GM10266 (cell line): ENCODE measurements at regions not wholly inside any gene's neighbourhood (a gene's known extent, or its start where the extent isn't known, plus 50 kb on each side); places are given as distances from the start of the nearest gene placed in this dataset.
"Not testable (repeated sequence)": the region's sequence is repeated elsewhere in the genome, so short reads cannot be mapped to it uniquely, and the experiment has no call there.

Experiments used
- DNase-seq: peaks from one replicate; pipeline ENCODE4 v3.0.0; 2012; ENCODE audit errors: extremely low spot score
- TF ChIP-seq, protein P1 (sequence below): IDR thresholded peaks from 2 replicates; pipeline ENCODE4 v1.5.1; 2012; ENCODE audit warnings: mild to moderate bottlenecking, low read depth; ENCODE audit not compliant: control insufficient read depth, insufficient read depth; ENCODE audit errors: missing control alignments

DNA sequence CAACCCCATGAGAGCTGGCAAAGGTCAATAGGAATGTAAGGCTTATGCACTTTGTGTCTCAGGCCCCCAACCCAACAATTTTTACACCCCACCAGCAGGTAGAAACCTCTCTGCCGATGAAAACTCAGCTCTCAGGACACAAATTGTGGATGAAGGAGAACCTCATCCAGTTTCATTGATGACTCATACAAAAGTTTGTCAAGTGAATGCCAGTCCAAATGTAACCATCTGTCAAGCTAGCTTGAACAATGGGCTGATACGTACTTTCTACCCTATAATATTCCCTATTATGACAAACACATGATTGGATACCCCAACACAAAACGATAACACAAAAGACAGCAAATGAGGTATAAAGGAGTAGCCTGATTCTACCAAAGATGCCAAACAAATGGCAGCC is 321.2 kb upstream of the TMEFF2 start:
- TF ChIP-seq, protein P1, sequence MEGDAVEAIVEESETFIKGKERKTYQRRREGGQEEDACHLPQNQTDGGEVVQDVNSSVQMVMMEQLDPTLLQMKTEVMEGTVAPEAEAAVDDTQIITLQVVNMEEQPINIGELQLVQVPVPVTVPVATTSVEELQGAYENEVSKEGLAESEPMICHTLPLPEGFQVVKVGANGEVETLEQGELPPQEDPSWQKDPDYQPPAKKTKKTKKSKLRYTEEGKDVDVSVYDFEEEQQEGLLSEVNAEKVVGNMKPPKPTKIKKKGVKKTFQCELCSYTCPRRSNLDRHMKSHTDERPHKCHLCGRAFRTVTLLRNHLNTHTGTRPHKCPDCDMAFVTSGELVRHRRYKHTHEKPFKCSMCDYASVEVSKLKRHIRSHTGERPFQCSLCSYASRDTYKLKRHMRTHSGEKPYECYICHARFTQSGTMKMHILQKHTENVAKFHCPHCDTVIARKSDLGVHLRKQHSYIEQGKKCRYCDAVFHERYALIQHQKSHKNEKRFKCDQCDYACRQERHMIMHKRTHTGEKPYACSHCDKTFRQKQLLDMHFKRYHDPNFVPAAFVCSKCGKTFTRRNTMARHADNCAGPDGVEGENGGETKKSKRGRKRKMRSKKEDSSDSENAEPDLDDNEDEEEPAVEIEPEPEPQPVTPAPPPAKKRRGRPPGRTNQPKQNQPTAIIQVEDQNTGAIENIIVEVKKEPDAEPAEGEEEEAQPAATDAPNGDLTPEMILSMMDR, result no peak

DNA sequence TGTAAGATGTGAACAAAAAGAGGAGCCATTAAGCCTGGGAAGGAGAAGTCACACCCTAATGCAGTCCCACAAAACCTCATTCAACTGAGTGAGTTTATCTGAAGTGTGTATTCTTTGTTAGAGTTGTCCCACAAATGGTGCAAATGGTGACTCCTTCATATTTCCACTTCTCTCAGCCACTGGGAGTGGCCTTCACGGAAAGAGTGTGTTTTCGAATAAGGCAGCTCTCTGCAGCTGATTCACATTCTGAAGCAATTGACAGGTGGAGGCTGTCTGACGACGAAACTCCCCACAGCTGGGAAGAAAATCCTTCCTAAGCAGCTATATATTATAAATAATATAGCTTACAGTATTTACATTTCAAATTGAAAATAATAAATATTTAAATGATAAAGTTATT is 318.8 kb upstream of the TMEFF2 start:
- TF ChIP-seq, protein P1, result no peak
- no peak for DNase-seq

More for the DNA sequence above, 321.2 kb upstream of the TMEFF2 start:
- DNase-seq, result no peak

DNA sequence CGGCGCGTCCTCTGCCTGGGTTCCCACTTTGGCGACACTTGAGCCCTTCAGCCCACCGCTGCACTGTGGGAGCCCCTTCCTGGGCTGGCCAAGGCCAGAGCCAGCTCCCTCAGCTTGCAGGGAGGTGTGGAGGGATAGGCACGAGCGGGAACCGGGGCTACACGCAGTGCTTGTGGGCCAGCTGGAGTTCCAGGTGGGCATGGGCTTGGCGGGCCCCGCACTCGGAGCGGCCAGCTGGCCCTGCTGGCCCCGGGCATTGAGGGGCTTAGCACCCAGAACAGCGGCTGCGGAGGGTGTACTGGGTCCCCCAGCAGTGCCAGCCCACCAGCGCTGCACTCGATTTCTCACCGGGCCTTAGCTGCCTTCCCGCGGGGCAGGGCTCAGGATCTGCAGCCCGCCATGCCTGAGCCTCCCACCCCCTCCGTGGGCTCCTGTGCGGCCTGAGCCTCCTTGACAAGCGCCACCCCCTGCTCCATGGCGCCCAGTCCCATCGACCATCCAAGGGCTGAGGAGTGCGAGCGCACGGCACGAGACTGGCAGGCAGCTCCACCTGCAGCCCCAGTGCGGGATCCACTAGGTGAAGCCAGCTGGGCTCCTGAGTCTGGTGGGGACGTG is 313.2 kb upstream of the TMEFF2 start:
- not testable (repeated sequence) for DNase-seq

GRCh38 chr2:192500550-192501200 is 305.9 kb upstream of the TMEFF2 start:
- TF ChIP-seq, protein P1, result no peak
- DNase-seq, result no peak

- TF ChIP-seq, protein P1, result no peak
- no peak for DNase-seq
Measured at GRCh38 chr2:192499476-192499875, 304.7 kb upstream of the TMEFF2 start.

DNA sequence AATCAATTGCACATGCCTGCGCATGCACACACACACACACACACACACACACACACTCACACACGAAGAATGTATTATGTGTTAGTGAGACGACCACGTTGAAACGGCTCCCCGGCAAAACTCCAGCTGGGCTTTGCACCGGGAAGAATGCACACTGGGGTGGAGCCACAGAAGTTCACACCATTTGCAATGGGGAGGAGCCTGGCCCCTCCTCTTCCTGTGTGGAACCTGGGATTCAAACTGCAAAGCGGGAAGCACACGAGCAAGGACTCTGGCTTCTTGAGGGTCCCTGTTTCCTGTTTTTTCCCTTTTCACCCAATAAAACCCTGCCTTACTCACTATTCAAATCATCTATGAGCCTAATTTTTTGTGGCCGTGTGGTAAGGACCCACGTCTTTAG is 304.0 kb upstream of the TMEFF2 start:
- TF ChIP-seq, protein P1, result no peak
- no peak for DNase-seq

DNA sequence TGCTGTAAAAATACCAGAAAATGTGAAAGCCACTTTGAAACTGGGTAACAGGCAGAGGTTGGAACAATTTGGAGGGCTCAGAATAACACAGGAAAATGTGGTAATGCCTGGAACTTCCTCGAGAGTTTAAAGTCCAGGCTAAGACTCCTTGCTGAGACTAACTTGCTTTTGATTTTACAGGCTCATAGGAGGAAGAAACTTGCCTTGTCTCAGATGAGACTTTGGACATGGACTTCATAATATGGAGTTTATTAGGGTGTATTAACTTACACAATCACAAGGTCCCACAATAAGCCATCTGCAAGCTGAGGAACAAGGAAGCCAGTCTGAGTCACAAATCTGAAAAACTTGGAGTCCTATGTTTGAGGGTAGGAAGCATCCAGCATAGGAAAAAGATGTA is 293.4 kb upstream of the TMEFF2 start:
- DNase-seq, result not testable (repeated sequence)

DNA sequence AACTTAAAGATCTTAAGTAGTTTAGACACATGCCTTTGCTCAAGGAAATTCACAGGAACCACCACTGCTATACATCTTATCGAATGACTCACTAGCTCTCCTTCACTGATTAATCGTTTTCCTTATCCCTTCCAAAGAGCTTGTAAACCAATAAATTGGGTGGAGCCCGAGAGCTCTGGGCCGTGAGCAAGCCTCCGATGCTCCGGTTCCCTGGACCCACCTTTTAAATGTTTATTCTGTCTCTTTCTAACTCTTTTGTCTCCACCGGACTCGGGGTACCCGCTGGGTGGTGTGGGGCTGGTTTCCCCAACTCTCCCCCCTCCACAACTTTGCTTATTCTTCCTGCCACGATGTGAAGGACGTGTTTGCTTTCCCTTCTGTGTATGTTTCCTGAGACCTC is 292.9 kb upstream of the TMEFF2 start:
- no peak for DNase-seq
- TF ChIP-seq, protein P1, result no peak
